ENCODE measurements at regions not wholly inside any gene's neighbourhood (a gene's known extent, or its start where the extent isn't known, plus 50 kb on each side); places are given as distances from the start of the nearest gene placed in this dataset.

DNA sequence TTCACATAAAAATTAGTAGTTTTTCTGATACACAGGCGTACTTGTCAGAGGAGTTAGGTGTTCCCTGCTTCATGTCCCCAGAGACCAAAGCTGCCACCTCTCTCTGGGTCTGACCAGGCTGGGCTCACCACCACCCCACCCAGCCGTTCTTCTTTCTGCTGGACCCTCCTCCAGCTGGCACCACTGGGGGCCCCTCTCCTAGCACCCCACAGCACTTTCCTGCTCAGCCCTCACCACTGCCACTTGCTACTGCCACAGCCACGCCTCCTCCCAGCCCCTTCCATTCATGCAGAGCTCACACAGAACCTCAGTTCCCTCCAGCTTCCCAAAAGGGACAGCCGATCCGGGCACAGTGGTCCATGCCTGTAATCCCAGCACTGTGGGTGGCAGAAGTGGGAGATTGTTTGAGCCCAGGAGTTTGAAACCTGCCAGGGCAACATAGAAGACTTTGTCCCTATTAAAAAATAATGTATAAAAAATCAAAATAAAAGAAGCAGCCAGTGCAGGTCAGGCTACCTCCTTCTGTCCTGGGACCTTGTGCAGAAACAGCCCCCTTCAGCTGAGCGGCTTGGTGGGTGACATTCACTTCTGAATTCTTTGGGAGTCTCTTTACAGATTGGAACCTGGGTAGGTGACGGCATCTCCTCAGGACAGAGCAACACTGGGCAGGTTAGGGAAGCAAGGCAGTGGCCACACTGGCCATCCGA lies 208.3 kb downstream of the TOMM20 start:
- TF ChIP-seq, protein P1, sequence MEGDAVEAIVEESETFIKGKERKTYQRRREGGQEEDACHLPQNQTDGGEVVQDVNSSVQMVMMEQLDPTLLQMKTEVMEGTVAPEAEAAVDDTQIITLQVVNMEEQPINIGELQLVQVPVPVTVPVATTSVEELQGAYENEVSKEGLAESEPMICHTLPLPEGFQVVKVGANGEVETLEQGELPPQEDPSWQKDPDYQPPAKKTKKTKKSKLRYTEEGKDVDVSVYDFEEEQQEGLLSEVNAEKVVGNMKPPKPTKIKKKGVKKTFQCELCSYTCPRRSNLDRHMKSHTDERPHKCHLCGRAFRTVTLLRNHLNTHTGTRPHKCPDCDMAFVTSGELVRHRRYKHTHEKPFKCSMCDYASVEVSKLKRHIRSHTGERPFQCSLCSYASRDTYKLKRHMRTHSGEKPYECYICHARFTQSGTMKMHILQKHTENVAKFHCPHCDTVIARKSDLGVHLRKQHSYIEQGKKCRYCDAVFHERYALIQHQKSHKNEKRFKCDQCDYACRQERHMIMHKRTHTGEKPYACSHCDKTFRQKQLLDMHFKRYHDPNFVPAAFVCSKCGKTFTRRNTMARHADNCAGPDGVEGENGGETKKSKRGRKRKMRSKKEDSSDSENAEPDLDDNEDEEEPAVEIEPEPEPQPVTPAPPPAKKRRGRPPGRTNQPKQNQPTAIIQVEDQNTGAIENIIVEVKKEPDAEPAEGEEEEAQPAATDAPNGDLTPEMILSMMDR (conservative IDR thresholded peaks at IDR 0.05; ENCODE audit: low read depth, low read length): no peak
- no peak for TF ChIP-seq EZH2 (IDR thresholded peaks at IDR 0.05; ENCODE audit: borderline replicate concordance, low read depth, low read length, poor library complexity, severe bottlenecking)
